GM04504 (cell line): ENCODE measurements at regions not wholly inside any gene's neighbourhood (a gene's known extent, or its start where the extent isn't known, plus 50 kb on each side); places are given as distances from the start of the nearest gene placed in this dataset.

Experiments
- DNase-seq: peaks from one replicate; pipeline ENCODE4 v3.0.0-alpha.2; 2012; ENCODE audit warnings: low read depth

GRCh38 chr21:35933466-35933865, 126.9 kb downstream of the SETD4 start:
- peak; percentile 91 for DNase-seq

DNA sequence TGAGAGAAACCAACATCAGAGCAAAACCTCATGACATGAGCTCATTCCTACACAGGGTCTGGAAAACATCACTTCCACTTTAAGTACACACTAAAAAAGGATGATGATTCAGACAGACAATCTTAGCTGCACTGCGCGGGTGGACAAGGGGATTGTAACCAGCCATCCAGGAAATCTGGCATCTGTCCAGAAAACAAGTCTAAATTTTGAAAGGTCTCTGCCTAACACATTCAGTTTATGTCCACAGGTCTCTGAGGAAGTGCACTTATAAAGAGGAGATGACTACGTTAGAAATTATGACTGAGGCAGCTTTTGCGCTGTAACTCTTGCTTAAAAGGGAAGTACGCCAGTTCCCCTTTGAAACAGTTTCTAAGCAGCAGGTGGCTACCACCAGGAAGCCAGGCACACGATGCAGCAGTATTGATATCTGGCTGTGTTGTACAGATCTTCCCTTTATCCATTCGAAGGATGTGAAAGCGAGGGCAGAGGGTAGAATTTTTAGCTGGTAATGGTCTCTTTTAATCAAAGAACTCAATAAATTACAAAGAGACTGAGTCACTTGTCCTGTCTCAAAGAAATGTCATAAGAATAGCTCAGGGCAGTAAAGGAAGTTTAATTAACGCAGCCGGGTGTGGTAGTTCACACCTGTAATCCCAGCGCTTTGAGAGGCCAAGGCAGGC, 128.0 kb downstream of the SETD4 start:
- DNase-seq: peak; percentile 86

GRCh38 chr21:35929901-35930300, 130.4 kb downstream of the SETD4 start:
- no peak for DNase-seq

DNA sequence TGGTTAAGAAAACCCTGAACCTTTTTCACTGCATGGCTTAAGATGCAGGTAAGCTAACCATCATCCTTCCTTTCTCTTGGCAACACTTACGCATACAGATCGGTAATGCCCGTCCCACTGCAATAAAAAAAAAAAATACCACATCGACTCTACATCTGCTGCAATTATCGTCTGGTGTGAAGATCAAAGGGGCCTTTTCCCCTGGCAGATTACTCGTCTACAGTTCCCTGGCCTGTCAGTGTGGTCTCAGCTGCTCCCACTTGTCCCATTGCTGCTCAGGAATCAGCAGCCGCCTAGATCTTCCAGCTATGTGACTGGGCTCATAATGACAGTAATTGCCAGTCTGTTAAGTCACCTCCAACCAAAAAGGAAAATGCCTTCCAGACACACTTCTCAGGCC, 133.1 kb downstream of the SETD4 start:
- no peak for DNase-seq

- DNase-seq: no peak
These were observed 134.2 kb downstream of the SETD4 start for GRCh38 chr21:35926003-35926740.

DNA sequence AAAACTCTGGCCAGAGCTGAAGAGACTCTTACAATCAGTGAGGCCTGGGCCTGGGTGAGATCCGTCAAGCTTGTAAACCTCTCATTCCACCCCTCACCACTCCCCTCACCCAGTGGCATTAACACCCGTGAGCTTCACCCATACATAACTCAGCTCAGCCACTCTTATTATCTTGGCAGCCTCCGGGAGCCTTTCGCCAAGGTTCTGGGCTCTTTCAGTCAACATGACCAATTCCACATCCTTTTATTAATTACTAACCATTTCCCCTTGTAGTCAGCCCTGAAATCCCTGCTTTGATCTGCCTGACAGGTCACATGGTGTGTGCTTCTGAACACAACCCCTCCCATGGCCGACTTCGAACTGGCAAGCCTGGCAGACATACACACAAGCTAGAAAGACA, 134.8 kb downstream of the SETD4 start:
- DNase-seq: no peak

DNA sequence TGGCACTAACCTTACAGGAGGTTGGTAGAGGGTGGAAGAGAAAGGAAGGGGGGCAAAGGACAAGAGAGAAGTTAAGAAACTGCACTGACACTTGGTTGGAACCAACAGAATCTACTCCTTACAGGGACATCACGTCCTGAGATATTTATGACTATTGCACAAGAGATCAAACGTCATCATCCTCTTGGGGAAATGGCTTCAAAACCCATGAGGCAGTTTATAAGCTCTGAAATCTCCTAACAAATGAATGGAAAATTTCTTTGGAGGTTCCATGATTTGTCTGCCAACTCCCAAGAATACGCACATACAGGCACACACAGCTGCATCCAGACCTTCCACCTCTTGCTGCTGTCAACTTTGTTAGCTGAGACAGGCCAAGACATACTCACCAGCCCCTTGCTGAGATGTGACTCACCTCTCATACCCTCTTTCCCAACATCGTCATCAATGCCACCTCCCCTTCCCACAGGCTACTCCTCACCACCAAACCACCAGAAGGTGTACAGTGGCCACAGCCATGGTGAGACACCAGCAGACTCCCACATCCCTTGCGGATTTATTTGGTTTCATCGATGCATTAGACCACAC, 135.5 kb downstream of the SETD4 start:
- peak; percentile 41 for DNase-seq

- DNase-seq: no peak
These were observed 136.4 kb downstream of the SETD4 start for GRCh38 chr21:35923971-35924370.

- DNase-seq: no peak
These were observed 137.7 kb downstream of the SETD4 start for GRCh38 chr21:35922618-35923017.

DNA sequence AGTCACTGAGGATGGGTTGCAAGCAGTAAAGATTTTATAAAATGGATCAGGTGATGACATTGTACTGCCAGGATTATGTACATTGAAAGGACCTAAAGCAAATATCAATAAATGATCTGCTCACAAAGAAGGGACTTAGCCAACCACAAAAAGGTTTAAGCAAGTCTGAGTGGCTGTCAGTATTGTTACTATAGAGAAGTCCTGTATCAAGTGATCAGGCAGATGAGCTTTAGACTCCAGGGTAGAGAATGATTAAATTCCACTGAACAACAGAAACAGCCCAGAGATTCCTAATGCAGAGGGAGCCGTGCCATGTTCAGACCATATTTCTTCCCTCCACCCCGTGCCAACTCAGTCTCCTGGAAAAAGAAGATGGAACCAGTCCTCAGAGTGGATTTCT, 138.9 kb downstream of the SETD4 start:
- DNase-seq: no peak

DNA sequence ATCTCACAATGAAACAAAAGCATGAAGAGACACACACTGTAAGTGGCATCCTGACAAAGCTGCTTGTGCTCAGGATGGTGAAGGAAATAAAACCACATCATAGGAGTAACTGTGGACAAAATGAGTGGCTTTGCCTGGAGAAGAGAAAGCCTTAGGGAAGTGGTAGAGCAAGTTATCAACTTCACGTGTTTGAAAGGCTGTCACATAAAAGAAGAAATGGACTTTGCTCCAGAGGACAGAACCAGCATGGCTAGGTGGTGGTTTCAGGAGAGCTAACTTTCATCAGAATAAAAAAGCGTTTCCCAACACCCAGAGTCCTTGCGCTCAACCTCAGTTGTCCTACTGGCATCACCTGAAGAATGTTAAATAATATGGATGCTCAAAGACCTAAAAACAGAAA, 139.9 kb downstream of the SETD4 start:
- no peak for DNase-seq

DNA sequence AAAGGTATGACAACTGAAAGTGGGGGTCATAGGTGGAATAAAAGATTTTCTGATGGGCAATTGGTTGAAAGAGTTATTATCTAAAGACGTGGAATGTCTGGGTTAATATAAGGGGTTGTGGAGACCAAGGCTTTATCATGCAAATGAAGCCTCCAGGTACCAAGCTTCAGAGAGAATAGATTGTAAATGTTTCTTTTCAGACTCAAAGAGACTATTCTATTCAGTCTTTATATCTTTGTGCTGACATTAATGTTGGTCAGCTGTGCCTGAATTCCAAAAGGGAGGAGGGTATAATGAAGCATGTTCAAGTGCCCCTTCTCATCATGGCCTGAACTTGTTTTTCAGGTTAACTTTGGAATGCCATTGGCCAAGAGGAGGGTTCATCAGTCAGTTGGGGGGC, 145.3 kb downstream of the SETD4 start:
- DNase-seq: no peak

- no peak for DNase-seq
These were observed 148.7 kb downstream of the SETD4 start for GRCh38 chr21:35911412-35912191.

DNA sequence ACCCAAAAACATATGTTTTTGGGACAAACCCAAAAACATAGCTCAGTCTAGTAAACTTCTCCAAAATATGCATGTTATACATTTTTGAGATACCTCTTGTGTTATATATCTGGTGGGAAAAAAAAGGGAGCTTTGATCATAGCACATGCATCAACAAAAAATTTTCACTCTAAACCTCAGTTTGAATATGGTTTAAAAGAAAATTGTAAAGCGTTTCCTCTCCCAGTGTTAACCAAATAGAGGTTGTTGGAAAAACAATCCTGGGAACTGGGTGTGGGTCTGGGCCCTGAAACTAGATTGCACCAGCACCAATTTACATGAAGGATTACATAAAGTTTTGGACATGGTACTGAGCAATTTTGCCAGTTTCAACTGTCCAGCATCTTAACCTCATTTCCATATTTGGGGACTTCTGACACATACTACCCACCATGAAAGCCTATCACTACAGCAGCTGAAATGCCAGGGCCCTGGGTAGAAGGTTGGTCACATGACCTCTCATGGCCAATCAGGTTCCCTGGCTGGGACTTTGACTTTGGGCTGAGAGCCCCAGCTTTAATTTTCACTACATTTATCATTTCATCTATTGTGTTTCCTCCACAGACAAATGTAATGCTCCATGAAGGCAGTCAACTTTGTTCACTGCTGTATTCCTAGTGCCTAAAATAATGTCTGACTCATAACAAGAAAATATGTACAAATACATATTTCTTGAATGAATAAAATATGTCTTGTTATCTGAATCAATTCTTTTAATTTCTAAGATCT, 150.7 kb downstream of the SETD4 start:
- DNase-seq: no peak

DNA sequence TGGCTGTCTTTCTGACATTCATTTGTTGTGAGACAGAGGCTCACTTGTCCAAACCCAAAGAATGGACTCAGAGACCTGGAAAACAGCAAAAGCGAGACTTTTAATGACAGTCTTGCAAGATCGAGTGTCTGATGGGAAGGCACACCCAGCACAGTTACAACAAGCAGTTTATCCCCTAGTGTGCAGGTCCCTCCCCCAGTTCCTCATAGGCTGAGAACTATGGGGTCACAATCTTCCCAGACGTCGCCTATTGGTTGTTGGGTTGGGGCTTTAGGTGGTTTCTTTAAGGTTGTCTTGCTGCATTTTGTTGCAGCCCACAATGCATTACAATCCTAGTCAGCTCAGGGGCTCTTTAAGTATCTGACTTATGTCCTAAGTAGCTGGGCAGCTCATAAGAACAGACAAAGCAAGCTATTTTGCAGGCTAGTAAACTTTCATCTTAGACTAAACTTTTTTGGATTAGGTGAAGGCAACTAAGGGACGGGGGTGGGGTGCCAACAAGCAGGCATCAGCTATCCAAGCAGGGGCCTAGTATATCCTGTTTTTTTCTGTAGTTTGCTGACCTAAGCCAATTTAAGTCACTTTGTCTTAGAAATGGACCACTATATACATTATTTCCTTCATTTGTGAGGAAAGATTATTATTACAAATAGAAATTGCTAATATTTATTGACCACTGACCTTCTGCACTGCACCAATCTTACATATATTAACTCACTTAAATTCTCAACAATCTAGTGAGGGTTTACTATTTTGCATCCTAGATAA, 151.8 kb downstream of the SETD4 start:
- DNase-seq: no peak

DNA sequence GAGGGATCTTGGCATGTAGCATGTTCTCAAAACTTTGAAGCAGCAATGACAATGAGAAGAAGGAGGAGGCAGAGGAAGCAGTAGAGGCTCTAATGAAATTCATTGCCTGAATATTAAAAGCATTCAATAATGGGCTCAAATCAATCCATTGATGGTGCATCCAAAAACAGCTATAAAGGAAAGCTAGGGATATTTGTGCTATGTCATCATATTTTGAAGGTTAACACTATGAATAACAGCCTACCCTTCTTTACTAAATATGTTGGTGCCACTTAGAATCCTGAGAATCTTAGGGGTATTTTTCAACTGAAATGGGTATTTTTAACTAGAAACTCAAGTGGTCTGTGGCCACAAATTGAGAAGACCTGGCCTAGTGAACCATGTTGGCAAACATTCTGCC, 153.7 kb downstream of the SETD4 start:
- no peak for DNase-seq

DNA sequence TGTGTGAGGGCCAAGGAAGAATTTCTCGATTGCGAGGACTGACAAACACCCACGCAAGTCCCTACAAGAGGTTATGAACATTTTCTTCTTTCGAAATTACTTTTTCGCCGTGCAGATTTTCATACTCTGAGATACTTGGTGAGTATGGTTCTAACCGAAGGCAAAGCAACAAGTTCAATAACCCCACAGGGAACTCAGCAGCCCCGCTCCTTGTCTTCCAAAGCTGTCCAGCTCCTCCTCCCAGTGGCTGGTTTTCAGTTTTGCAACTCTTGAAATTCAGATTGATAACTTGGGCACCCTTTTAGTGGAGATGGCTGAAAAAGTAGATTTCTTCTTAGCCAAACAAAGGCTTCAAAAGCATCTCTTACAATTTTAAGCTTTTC, 154.4 kb downstream of the SETD4 start:
- DNase-seq: no peak

- no peak for DNase-seq
These were observed 155.0 kb downstream of the SETD4 start for GRCh38 chr21:35905096-35905962.

GRCh38 chr21:35900539-35900938, 159.8 kb downstream of the SETD4 start:
- no peak for DNase-seq

- DNase-seq: no peak
These were observed 164.3 kb downstream of the SETD4 start for GRCh38 chr21:35896060-35896459.
